ENCODE measurements at regions not wholly inside any gene's neighbourhood (a gene's known extent, or its start where the extent isn't known, plus 50 kb on each side); places are given as distances from the start of the nearest gene placed in this dataset.

- in situ Hi-C loops (cut with MboI; ENCODE audit: low sequenced_read_pairs) (no loop called here), intact Hi-C loops (cut with micrococcal nuclease) (no loop called here), dilution Hi-C loops (cut with HindIII; ENCODE audit: low sequenced_read_pairs, unreplicated experiment) (no loop called here)
- H3K23ac ChIP-seq (ENCODE audit: low read depth, low read length), result no peak overlapping the region
- no peaks in the 10 kb centered on the region for H4K20me1 ChIP-seq (ENCODE audit: insufficient read depth, low read length)
- H2BK15ac ChIP-seq (ENCODE audit: low read depth, low read length), result no peak overlapping the region
- no peaks in the 10 kb centered on the region for H3K4me1 ChIP-seq (ENCODE audit: control insufficient read depth, insufficient read depth, low read length)
- no peak for ATAC-seq (ENCODE audit: low read depth)
- H2BK5ac ChIP-seq (ENCODE audit: low read depth, low read length, poor library complexity, severe bottlenecking), result no peak overlapping the region
- no peak overlapping the region for H3K4me2 ChIP-seq (ENCODE audit: low read depth, low read length)
- no peak overlapping the region for H2BK120ac ChIP-seq (ENCODE audit: low read depth, low read length)
- H3K4me3 ChIP-seq (ENCODE audit: insufficient read depth, low read depth, low read length), result no peak overlapping the region
- no peak overlapping the region for H2AFZ ChIP-seq (replicated peaks; ENCODE audit: low read length, poor library complexity)
- ChIA-PET CTCF (no interaction called here), POLR2A (ENCODE audit: unreplicated experiment) (interaction anchor here (0.7 kb wide), 1 partner anchor 29 kb away, joined by 3 read pairs; no protein-coding TSS in a partner anchor)
- no peak overlapping the region for H3K56ac ChIP-seq (ENCODE audit: extremely low read depth, insufficient read depth, low read length)
- no peak overlapping the region for H3K18ac ChIP-seq (ENCODE audit: low read depth, low read length)
- no peak for DNase-seq
- no peaks in the 10 kb centered on the region for H3K36me3 ChIP-seq (ENCODE audit: control insufficient read depth, insufficient read depth, low read length)
- BruUV-seq (replicated peaks), result no TSS peak
- no peak overlapping the region for H3K27ac ChIP-seq (ENCODE audit: insufficient read depth, low read length)
- H4K8ac ChIP-seq (ENCODE audit: low read depth in 2 of 2, low read length in 2 of 2), result no peak overlapping the region
- no peak overlapping the region for H4K91ac ChIP-seq (ENCODE audit: insufficient read depth, low read depth, low read length)
- no peaks in the 10 kb centered on the region for H3K79me1 ChIP-seq (ENCODE audit: low read depth in 1 of 2, low read length in 2 of 2)
- no peak overlapping the region for H3K14ac ChIP-seq (replicated peaks; ENCODE audit: low read depth, low read length)
- TF ChIP-seq BHLHE40 (IDR thresholded peaks at IDR 0.05; ENCODE audit: low read depth, low read length) (no peak), NFE2L2 (IDR thresholded peaks at IDR 0.05; ENCODE audit: low read depth, low read length) (no peak), POLR2A (IDR thresholded peaks at IDR 0.05; ENCODE audit: low read depth, low read length) (no peak), CHD1 (IDR thresholded peaks at IDR 0.05; ENCODE audit: low read depth, low read length) (no peak), SMC3 (IDR thresholded peaks at IDR 0.05; ENCODE audit: low read depth, low read length) (no peak), MAZ (IDR thresholded peaks at IDR 0.05; ENCODE audit: borderline replicate concordance, low read depth, low read length) (no peak), USF2 (IDR thresholded peaks at IDR 0.05; ENCODE audit: low read depth, low read length) (no peak), RAD21 (IDR thresholded peaks at IDR 0.05; ENCODE audit: low read length) (no peak)
- TF ChIP-seq, protein P1, sequence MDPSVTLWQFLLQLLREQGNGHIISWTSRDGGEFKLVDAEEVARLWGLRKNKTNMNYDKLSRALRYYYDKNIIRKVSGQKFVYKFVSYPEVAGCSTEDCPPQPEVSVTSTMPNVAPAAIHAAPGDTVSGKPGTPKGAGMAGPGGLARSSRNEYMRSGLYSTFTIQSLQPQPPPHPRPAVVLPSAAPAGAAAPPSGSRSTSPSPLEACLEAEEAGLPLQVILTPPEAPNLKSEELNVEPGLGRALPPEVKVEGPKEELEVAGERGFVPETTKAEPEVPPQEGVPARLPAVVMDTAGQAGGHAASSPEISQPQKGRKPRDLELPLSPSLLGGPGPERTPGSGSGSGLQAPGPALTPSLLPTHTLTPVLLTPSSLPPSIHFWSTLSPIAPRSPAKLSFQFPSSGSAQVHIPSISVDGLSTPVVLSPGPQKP (IDR thresholded peaks at IDR 0.05; ENCODE audit: borderline replicate concordance, low read depth, low read length), result no peak
- H3K9me1 ChIP-seq (ENCODE audit: insufficient read depth, low read length), result no peaks in the 10 kb centered on the region
- no peak overlapping the region for H4K5ac ChIP-seq (ENCODE audit: low read depth, low read length)
- no peaks in the 10 kb centered on the region for H3K27me3 ChIP-seq (ENCODE audit: control insufficient read depth, insufficient read depth, low read length)
- H2AK9ac ChIP-seq (replicated peaks; ENCODE audit: low read depth, low read length, poor library complexity), result no peak overlapping the region
- H2BK20ac ChIP-seq (ENCODE audit: low read depth, low read length), result no peak overlapping the region
- WGBS, 2 experiments (ENCODE audit: extremely low coverage in 2 of 2, insufficient read length in 1 of 2), result 92% methylated on average over 4 of the region's 16 CpGs; no CpG with 5 or more reads in 1 of the 2 experiments
- no peak overlapping the region for H2AK5ac ChIP-seq (ENCODE audit: low read depth, low read length)
- H3K9ac ChIP-seq (ENCODE audit: low read depth, low read length), result no peak overlapping the region
- H3K9me3 ChIP-seq (ENCODE audit: control insufficient read depth, insufficient read depth, low read length), result peaks cover 1% of the 10 kb centered on the region; the same call in 1 of the 2 replicates
- H3K4ac ChIP-seq (ENCODE audit: low read depth, low read length), result no peak overlapping the region
These were observed 682.6 kb upstream of the SGCG start for GRCh38 chr13:22497991-22498780.
